Fibroblast of skin of scalp (primary cell): ENCODE measurements at regions not wholly inside any gene's neighbourhood (a gene's known extent, or its start where the extent isn't known, plus 50 kb on each side); places are given as distances from the start of the nearest gene placed in this dataset.
A peak's percentile ranks its signal among the peaks of the same experiment; 100 is the strongest.

Experiments
- DNase-seq: peaks from one replicate; pipeline ENCODE4 v3.0.0-alpha.2; 2013

- no peak for DNase-seq
These were observed 332.0 kb downstream of the PCDH18 start for GRCh38 chr4:137200322-137200721.

GRCh38 chr4:137198791-137199190, 333.5 kb downstream of the PCDH18 start:
- no peak for DNase-seq

GRCh38 chr4:137194670-137195069, 337.6 kb downstream of the PCDH18 start:
- DNase-seq = no peak

- DNase-seq = no peak
These were observed 338.7 kb downstream of the PCDH18 start for GRCh38 chr4:137193564-137193963.

- peak; percentile 7 for DNase-seq
These were observed 350.9 kb downstream of the PCDH18 start for GRCh38 chr4:137181293-137181899.

GRCh38 chr4:137180349-137180748, 351.9 kb downstream of the PCDH18 start:
- DNase-seq = no peak

GRCh38 chr4:137156807-137157206, 375.5 kb downstream of the PCDH18 start:
- no peak for DNase-seq

- peak; percentile 94 for DNase-seq
These were observed 376.2 kb downstream of the PCDH18 start for GRCh38 chr4:137156054-137156453.

GRCh38 chr4:137131201-137131600, 401.1 kb downstream of the PCDH18 start:
- no peak for DNase-seq

- no peak for DNase-seq
These were observed 402.4 kb downstream of the PCDH18 start for GRCh38 chr4:137129845-137130244.

- peak; percentile 22 for DNase-seq
These were observed 402.9 kb downstream of the PCDH18 start for GRCh38 chr4:137129441-137129840.

GRCh38 chr4:137125011-137125410, 407.3 kb downstream of the PCDH18 start:
- DNase-seq = peak; percentile 85

GRCh38 chr4:137124278-137124932, 407.9 kb downstream of the PCDH18 start:
- DNase-seq = peak; percentile 83

- no peak for DNase-seq
These were observed 409.4 kb downstream of the PCDH18 start for GRCh38 chr4:137122876-137123275.

- DNase-seq = no peak
These were observed 416.1 kb downstream of the PCDH18 start for GRCh38 chr4:137116144-137116543.

- no peak for DNase-seq
These were observed 425.6 kb downstream of the PCDH18 start for GRCh38 chr4:137106733-137107132.

GRCh38 chr4:137106287-137106686, 426.0 kb downstream of the PCDH18 start:
- no peak for DNase-seq

- no peak for DNase-seq
These were observed 441.3 kb downstream of the PCDH18 start for GRCh38 chr4:137090951-137091350.

- peak; percentile 42 for DNase-seq
These were observed 448.6 kb downstream of the PCDH18 start for GRCh38 chr4:137083571-137084135.

- DNase-seq = no peak
These were observed 450.2 kb downstream of the PCDH18 start for GRCh38 chr4:137082061-137082460.

GRCh38 chr4:137076908-137077307, 455.4 kb downstream of the PCDH18 start:
- DNase-seq = no peak

- peak; percentile 2 for DNase-seq
These were observed 456.7 kb downstream of the PCDH18 start for GRCh38 chr4:137075586-137075985.

GRCh38 chr4:137070614-137071013, 461.7 kb downstream of the PCDH18 start:
- DNase-seq = no peak

- DNase-seq = no peak
These were observed 462.8 kb downstream of the PCDH18 start for GRCh38 chr4:137069473-137069872.
